HG03103 (cell line): ENCODE measurements at regions not wholly inside any gene's neighbourhood (a gene's known extent, or its start where the extent isn't known, plus 50 kb on each side); places are given as distances from the start of the nearest gene placed in this dataset.
"Not testable (repeated sequence)": the region's sequence is repeated elsewhere in the genome, so short reads cannot be mapped to it uniquely, and the experiment has no call there.

Experiments used
- ATAC-seq: cut with Tn5 transposase; IDR thresholded peaks from one replicate; pipeline ENCODE4 v1.9.1; 2021; ENCODE audit warnings: low read depth; ENCODE audit not compliant: unreplicated experiment

DNA sequence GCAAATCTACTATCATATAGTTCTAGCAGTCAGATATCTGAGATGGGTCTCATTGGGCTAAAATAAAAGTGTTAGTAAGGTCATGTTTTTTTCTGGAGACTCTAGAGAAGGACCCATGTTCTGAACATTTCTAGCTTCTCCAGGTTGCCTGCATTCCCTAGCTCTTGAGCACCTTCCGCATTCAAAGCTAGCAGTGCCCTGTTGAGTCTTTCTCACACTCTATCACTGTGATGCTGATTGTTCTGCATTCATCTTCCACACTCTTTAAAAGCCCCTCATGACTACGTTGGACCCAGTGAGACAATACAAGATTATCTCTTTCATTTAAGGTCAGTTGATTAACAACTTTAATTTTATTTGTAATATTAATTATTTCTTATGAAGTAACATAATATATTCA lies 433.3 kb upstream of the CHORDC1 start:
- no peak for ATAC-seq

DNA sequence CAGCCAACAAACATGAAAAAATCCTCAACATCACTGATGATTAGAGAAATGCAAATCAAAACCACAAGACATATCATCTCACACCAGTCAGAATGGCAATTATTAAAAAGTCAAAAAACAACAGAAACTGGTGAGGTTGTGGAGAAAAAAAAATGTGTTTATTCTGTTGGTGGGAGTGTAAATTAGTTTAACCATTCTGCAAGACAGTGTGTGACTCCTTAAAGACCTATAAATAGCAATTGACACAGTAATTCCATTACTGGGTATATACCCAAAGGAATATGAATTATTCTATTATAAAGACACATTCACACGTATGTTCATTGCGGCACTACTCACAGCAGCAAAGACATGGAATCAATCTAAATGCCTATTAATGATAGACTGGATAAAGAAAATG lies 427.3 kb upstream of the CHORDC1 start:
- no peak for ATAC-seq

GRCh38 chr11:90646706-90647105 lies 423.9 kb upstream of the CHORDC1 start:
- no peak for ATAC-seq

DNA sequence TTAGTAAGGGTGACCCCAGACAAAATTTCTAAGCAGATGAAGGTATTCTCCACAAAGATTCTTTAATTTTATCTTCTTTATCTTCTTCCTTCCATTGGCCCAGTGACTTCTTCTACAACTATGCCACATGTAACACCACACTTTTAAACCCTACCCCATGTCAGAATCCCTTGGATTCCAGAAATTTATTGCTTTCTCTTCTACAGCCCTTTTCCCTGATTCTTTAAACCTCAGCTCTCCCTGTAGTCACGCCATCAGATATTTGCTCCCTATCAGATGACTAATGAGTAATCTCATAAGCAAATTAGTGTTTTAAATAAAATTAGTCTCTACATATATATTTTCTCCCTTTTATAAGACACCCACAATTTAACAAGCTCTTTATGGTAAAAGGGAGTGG lies 423.4 kb upstream of the CHORDC1 start:
- no peak for ATAC-seq

DNA sequence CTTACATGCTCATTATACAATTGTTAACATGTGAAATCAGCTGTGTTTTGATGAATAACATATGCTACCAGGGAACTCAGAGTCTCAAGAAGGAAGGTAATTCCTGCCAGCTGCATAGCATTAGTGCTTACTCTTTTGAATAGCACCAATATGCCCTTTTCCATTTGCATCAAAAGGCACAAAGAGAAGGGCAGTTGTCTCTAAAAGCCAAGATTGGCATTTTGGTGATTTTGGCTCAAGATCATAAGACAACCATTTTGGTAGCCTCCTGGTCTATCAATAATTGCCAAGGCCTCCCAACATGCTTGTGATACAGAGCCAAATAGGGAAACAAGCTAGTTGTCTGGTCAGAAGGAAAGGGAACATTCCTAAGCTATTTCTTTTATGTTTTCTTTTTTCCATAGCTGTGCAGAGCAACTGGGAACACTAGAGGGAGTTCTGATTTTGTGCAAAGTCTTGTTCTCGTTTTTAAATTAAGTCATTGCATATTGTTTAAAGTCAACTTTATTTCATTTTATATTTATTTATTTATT lies 416.7 kb upstream of the CHORDC1 start:
- no peak for ATAC-seq

DNA sequence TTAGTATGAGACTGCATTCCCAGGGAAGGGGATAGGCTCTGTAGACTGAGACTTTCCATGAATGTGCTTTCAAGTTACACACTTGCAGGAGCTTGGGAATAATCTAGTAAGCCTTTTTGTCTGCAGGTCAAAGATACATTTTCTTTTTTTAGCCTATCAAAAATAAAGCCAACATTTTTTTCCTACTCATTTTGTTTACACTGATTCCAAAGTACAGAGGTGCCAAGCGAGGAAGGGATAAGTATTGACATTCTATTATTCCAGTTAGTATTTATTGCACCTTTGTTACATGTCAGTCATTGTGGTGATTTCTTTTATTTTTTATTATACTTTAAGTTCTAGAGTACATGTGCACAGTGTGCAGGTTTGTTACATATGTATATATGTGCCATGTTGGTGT lies 413.0 kb upstream of the CHORDC1 start:
- ATAC-seq: no peak

DNA sequence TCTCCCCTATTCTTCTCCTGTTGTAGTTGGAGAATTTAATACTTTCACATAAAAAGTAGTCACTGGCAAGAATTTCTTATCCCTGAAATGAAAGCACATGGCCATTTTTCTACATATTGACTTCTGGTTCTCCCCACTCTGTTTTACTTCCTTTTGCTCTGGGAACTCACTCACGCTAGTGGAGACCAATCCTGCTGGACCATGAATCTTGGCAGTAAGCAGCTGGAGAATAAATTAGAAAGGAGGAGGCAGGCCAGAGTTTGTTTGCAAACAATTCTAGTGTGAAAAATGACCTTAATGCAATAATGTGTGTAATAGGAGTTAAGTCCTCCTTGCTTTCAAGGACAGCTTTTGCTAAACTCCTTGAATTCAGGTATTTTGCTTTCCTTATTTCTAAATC lies 412.3 kb upstream of the CHORDC1 start:
- no peak for ATAC-seq

GRCh38 chr11:90630176-90630575 lies 407.3 kb upstream of the CHORDC1 start:
- no peak for ATAC-seq

- ATAC-seq: no peak
These were observed 406.5 kb upstream of the CHORDC1 start for GRCh38 chr11:90629229-90629806.

GRCh38 chr11:90614318-90614717 lies 391.5 kb upstream of the CHORDC1 start:
- ATAC-seq: no peak

- not testable (repeated sequence) for ATAC-seq
These were observed 390.2 kb upstream of the CHORDC1 start for GRCh38 chr11:90613037-90613436.

DNA sequence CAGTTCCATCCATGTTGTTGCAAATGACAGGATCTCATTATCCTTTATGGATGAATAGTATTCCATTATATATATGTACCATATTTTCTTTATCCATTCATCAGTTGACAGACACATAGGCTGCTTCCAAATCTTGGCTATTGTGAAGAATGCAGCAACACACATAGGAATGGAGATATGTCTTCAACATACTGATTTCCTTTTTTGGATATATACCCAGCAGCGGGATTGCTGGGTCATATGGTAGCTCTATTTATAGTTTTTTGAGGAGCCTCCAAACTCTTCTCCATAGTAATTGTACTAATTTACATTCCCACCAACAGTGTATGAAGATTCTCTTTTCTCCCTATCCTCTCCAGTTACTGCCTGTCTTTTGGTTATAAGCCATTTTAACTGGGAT lies 383.9 kb upstream of the CHORDC1 start:
- no peak for ATAC-seq

DNA sequence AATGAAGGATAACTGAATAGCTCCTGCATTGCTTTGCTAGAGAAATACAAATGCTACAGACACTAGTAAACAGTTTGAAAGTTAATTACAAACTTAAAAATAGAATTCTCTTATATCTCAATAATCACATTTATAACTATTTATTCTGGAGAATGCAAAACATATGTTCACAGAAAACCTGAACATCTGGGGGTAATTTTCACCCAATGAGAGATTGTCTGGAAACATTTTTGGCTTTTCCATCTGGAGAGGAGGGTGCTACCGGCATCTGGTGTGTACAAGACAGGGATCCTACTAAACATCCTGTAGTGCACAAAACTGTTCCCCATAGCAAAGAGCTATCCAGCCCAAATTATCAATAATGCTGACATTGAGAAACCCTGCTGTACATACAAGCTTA lies 378.4 kb upstream of the CHORDC1 start:
- no peak for ATAC-seq

- ATAC-seq: no peak
These were observed 371.8 kb upstream of the CHORDC1 start for GRCh38 chr11:90594658-90595057.

- no peak for ATAC-seq
These were observed 370.2 kb upstream of the CHORDC1 start for GRCh38 chr11:90593099-90593498.

DNA sequence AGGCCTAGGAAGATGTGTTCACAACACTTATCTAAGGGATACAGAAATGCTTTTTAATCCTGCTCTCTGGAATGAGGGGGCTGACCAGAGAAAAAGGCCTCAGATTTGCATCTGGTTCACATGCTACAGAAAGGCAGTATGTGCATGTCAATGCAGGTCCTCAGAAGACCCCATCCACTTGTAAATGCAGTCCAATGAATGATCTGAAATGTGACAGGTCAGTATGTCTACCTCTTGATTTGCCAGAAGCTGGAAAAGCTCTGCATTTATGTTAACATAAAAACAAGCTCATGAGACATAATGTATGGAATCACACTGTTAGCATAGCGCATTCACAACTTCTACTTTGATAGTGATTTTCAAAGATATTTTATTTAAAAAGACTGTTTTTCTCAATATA lies 367.4 kb upstream of the CHORDC1 start:
- ATAC-seq: no peak

GRCh38 chr11:90589735-90590134 lies 366.9 kb upstream of the CHORDC1 start:
- no peak for ATAC-seq

- no peak for ATAC-seq
These were observed 365.0 kb upstream of the CHORDC1 start for GRCh38 chr11:90587896-90588295.

DNA sequence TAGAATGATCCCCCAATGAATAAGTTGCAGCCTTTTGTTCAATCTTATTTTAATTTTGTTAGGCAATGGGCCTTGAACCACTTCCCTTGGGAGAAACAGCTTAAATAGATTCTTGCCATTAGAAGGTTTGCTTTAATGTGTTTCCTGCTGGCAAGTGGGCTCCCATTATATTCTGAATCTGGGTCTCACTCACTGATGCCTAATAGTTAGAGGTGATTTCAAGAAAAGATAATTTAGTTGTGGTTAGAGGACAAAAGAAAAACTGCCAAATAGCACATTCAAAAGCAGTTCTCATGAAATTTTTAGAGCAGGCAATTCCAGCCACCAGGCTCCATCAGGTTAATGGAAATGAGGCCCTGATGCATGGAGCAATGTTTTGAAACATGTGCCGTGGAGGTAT lies 362.6 kb upstream of the CHORDC1 start:
- ATAC-seq: no peak

DNA sequence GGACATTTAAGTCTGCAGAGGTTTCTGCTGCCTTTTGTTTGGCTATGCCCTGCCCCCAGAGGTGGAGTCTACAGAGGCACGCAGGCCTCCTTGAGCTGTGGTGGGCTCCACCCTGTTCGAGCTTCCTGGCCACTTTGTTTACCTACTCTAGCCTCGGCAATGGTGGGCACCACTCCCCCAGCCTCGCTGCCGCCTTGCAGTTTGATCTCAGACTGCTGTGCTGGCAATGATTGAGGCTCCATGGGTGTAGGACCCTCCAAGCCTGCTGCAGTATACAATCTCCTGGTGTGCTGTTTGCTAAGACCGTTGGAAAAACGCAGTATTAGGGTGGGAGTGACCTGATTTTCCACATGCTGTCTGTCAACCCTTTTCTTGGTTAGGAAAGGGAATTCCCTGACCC lies 360.1 kb upstream of the CHORDC1 start:
- ATAC-seq: not testable (repeated sequence)

GRCh38 chr11:90564531-90564930 lies 341.7 kb upstream of the CHORDC1 start:
- no peak for ATAC-seq

- ATAC-seq: no peak
These were observed 335.5 kb upstream of the CHORDC1 start for GRCh38 chr11:90558328-90558865.

DNA sequence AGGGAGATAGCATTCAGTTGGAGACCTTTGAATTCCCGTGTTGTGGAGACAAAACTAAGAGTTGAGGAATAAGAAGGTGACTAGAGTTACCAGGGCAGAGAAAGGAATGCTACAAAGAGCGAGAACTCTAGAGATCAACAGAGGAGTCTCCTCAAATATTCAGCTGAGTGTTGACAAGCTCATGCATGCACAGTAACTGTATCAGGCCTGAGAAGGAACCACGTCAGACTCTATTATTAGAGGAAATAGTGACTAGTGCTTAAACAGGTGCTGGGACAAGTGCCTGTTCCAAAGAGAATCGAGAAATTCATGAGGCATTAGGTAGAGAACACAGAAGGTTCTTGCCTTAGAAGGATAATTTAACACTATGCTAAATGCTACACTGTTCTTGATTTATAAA lies 333.8 kb upstream of the CHORDC1 start:
- no peak for ATAC-seq
